NCI-H1417 treated with DMSO at 0.1 percent for 48 hours (cell line): ENCODE measurements at regions not wholly inside any gene's neighbourhood (a gene's known extent, or its start where the extent isn't known, plus 50 kb on each side); places are given as distances from the start of the nearest gene placed in this dataset.

ENCODE experiments used
- DNase-seq: peaks from one replicate; lab custom pipeline; 2025; lab: John Stamatoyannopoulos, UW

- no peak for DNase-seq
Measured at GRCh38 chrX:26032111-26032912, 105.8 kb upstream of the MAGEB18 start.

DNA sequence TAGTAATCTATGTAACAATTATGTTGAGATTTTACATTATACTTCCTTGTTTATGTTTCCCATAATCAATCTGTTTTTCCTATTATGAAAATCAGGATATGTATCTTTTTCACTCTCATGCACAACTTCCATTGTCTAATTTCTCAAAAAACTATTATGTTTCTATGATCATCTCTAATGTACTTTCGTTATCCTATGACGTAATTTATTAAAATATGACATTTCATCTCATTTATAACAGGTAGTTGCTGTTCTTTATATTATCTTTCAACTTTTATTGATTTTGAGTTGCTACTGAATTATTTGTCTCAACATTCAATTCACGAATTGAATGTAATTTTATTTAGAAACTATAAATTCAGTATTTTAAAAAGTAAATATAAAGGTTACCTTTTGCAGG lies 100.8 kb upstream of the MAGEB18 start:
- no peak for DNase-seq

DNA sequence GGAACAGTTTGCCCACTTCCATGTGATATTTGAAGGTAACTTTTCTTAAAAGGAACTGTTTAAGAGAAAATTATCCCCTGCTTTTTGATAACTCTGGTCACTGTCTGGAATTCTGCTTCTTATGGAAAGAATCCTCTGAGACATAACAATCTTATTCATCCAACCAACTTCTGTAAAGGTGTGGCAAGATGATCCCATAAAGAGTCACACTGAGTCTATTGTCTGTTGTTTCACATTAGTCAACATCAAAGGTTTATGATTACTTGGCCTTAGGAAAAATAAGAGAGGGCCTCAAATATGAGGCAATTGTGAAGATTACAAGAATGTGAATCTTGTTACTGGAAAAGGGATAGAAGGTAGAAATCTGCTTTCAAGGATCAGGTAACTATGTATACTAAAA lies 88.0 kb upstream of the MAGEB18 start:
- DNase-seq = no peak

GRCh38 chrX:26070882-26071281 lies 67.3 kb upstream of the MAGEB18 start:
- no peak for DNase-seq

- DNase-seq = no peak
Measured at GRCh38 chrX:26071618-26072017, 66.5 kb upstream of the MAGEB18 start.

DNA sequence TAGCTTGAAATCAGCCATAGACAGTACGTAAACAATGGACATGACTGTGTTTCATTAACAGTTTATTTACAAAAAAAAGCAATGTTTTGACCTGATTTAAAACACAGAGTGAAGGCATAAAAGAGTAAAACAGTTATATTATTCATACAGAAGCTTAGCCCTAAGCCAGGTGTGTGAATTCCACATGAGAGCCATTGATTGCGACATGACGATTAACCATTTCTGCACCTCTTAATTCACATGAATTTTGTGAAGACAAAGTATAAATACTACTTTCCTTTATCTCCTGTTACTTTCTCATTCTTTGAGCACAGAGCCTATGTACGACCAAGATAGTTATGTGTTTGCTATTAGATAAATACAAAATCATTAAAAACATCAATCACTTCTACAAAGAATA lies 55.0 kb upstream of the MAGEB18 start:
- no peak for DNase-seq
